ENCODE measurements at regions not wholly inside any gene's neighbourhood (a gene's known extent, or its start where the extent isn't known, plus 50 kb on each side); places are given as distances from the start of the nearest gene placed in this dataset.
"Not testable (repeated sequence)": the region's sequence is repeated elsewhere in the genome, so short reads cannot be mapped to it uniquely, and the experiment has no call there.

GRCh38 chr5:2872676-2873075 lies 121.2 kb upstream of the IRX2 start:
- no peak for DNase-seq

DNA sequence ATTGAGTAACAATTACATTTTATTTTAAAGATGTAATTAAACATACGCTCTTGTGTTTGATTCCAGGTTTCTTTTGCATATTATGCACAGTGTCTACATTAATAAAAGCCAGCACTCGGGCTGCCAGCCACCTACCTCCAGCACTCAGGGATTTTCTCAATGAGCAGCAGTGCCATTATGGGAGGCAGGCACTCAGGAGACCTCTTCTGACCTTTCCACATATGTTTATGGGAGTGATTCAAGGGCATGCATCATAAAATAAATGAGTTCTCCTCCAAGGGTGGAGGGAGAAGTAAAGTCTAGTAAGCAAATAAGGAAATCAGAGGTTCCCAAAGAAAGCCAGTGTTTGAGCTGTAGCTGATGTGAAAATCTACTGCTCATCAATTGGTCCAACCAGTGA lies 119.8 kb upstream of the IRX2 start:
- DNase-seq, result no peak

DNA sequence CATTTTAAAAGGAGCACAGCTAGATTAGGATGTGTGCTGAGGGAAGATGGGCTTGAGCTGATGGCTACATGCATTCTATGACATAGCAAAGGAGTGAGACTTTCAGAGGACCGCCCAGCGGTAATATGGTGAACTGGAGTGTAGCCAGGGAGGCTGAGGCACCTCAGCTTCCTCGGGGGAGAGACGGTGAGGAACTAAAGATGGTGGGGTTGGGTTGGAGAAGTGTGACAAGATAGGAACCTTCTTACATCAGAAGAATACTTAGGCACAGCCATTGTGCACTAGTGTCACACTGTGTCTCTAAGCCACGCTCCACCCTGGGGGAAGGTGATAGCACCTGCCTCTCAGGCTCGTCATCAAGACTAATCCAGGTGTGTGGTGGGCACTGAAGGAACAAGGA lies 118.0 kb upstream of the IRX2 start:
- no peak for DNase-seq

DNA sequence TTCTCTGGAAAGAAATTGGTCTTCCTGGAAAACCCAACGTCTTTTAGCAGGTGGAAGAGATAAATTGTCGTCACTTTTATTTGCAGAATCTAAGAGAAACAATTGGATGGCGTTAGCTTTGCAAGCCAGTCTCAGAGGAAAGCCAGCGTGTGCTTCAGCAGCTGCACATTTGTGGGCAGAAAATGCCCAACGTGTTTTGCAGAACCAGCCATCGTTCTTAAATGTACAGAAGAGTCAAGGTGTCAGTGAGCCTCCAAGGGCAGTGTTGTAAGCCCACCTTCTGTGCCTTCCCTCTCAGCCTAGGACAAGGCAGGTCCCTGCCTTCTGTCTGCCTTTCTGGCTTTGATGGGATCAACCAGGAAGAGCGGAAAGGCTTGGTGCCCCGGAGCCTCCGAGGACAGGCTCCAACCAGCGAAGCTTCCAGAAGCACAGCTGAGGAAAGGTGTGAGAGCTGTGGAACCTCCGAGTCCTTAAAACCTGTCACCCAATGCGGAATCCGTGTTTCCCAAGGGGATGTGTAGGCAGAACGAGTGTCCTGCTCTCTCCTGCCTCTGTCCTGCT lies 116.0 kb upstream of the IRX2 start:
- DNase-seq, result no peak

DNA sequence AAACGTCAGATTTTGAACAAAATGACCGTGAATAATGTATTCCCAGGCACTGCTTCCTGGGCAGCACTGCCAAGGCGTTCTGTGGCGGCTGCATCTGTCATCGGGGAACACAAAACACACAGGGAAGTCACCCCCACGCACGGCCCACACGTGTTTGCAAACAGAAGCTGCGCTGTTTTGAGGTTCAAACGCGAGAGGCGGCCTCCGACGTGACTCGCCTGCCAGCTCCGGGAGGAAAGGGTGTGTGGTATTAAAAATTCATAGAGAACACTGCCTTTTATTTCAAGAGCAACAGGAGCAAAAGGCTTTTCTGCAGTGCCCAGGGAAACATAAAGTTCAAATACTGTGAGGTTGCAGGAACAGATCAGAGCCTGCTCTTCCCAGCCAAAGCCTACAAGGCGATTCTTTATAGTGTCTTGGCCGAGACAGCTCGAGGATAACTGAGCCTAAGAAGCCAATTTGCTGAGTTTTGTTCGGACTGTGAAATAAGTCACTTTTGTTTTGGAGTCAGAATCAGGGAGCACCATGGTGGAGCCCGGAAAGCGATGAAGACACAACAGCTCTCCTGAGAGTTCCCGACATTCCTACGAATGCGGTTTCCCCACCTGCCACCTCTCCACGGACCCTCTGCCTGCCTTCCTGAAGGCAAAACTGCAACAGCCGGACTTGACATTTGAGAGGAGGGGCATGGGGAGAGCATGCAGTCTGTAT lies 115.3 kb upstream of the IRX2 start:
- no peak for DNase-seq

DNA sequence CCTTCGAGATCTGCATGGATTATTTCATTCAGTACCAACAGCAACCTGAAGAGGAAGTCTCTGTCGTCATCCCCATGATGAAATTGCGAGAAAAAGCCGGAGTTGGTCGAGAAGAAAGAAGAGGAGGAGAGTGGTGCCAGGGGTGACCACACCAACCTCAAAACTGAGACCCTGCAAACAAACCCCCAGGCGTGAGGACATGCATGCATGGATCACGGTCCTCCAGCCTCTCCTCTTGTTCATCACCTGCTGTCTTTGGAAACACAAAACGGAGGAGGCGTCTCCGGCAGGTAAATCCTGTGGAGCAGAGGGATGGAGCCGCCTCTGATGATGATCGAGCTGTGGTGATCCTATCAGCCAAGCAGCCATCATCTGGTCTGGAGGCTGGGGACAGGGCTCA lies 114.4 kb upstream of the IRX2 start:
- no peak for DNase-seq

DNA sequence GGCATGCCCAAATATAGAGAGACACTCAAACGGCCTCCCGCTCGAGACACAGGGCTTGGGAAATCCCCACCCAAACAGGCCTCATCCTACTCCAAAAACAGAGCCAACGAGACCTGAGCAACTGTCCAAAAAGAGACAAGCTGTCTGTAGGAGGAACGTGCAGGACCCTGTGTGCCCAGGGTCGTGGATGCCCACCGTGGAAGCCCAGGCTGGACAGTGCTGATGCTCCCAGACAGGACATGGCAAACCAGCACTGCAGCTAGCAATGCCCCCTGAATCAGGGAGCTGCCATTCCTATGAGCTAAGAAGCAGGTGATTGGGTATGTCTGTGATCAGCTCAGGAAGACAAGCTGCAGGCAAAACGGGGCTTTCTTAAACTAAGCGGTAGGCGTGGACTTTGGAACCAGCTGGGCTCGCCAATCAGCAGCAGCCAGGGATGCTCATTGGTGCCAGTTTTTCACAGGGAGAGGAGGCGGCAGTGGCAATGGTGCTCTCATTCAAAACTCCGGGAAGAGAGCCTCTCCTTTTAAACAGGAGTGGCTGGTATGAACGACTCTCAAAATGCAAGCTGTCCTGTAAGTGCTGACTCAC lies 113.1 kb upstream of the IRX2 start:
- no peak for DNase-seq

DNA sequence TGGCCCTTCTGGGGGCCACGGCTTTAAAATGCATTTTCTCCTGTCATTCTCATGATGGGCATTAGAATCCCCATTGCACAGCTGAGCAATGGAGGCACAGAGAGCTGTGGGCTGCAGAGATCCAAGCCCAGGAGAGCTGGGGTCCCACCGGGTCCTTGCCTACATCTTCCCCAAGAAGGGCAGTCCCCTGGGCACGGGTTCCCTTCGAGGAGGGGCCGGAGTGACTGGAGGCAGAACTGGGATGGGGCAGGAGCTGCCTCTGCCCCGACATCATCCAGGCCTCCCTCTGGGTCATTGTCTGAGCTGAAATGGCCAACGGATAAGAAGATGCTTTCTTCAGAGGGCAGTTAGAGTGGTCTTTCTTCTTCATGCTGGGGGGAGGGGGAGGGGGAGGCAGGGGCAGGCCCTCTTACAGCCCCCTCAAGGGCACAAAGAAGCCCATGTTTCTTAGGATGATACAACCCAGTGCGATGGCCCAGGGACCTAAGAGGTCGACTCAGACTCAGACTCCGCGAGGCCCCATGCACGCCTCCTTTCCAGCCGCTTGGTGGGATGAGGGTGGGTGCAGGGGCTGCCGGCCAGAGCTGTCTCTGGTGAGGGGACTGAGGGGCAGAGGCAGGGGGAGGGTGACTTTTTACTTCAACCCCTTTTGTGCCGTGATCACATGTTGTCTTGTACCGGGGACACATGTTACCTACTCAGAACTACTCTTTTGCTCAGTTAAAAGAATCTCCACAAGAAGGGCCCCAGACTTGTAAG lies 112.4 kb upstream of the IRX2 start:
- no peak for DNase-seq

- DNase-seq, result no peak
Measured at GRCh38 chr5:2863133-2863532, 111.7 kb upstream of the IRX2 start.

GRCh38 chr5:2862176-2862575 lies 110.7 kb upstream of the IRX2 start:
- not testable (repeated sequence) for DNase-seq

DNA sequence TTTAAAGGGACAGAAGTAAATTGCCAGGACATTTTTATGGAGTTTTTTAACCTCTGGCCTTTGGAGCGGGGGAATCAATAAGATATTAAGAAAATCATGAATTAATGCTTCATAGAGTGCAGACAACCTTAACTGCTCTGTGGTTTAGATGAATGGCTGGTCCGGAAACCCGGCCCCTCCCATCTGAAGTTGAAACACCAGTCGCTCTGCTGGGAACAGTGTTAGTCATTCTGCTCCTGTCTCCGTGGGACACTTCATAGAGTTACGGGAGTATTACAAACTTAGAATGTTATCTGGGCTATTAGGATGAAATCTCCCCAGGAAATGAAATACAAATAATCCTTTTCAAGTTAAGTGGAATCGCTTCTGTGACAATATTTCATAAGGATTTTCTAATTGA lies 110.1 kb upstream of the IRX2 start:
- no peak for DNase-seq

GRCh38 chr5:2860101-2860500 lies 108.6 kb upstream of the IRX2 start:
- DNase-seq, result no peak

DNA sequence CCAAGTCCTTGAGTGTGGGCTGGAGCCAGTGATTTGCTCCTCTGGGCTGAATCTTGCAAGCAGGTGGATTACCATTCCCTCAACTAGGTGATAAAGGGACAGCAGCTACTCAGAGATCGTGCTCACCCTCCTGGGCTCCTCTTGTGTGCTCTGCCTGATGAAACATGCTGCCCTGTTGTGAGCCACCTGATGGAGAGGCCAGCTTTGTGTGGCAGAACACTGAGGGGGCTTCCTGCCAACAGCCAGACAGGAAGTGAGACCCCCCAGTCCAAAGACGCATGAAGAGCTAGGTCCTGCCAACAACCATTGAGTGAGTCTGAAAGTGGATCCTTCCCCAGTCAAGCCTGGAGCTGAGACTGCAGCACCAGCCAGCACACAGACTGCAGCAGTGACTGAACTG lies 106.4 kb upstream of the IRX2 start:
- DNase-seq, result no peak

GRCh38 chr5:2856206-2856605 lies 104.7 kb upstream of the IRX2 start:
- no peak for DNase-seq

DNA sequence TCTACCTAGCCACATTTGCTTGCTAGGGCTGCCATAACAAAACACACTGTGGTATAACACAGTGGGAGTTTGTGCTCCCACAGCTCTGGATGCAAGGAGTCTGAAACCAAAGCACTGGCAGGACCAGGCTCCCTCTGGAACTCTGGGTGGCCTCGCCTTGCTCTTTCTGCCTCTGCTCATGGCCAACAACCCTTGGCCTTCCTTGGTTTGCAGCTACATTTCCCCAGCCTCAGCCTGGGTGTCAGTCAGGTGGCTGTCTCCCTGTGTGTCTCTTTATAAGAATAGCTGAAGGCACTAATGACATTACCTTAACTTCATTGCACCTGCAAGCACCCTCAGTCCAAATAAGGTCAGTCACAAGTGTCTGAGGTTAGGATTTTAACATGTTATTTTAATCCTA lies 101.0 kb upstream of the IRX2 start:
- DNase-seq, result no peak

GRCh38 chr5:2851895-2852294 lies 100.4 kb upstream of the IRX2 start:
- no peak for DNase-seq

- no peak for DNase-seq
Measured at GRCh38 chr5:2849429-2849828, 98.0 kb upstream of the IRX2 start.

DNA sequence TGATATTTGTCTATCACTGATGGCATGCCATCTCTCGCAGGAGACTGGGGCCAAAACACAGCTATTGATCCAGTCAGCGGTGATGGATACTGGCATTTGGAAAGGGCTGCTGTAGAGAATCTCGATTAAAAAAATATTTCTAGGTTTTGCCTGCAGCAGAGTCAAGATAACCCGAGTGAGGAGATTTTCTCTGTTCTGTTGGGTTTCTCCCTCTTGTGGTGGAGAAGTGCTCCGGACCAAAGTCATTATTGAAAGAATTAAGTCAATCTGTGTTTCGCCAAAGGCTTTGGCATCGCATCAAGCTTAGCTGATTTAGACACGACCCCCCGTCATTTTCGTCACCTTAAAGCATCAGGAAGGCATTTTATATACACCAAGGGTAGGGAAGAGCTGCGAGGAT lies 97.1 kb upstream of the IRX2 start:
- no peak for DNase-seq

GRCh38 chr5:2847608-2848007 lies 96.1 kb upstream of the IRX2 start:
- no peak for DNase-seq

- no peak for DNase-seq
Measured at GRCh38 chr5:2841208-2841607, 89.7 kb upstream of the IRX2 start.

- no peak for DNase-seq
Measured at GRCh38 chr5:2840372-2840915, 89.0 kb upstream of the IRX2 start.

DNA sequence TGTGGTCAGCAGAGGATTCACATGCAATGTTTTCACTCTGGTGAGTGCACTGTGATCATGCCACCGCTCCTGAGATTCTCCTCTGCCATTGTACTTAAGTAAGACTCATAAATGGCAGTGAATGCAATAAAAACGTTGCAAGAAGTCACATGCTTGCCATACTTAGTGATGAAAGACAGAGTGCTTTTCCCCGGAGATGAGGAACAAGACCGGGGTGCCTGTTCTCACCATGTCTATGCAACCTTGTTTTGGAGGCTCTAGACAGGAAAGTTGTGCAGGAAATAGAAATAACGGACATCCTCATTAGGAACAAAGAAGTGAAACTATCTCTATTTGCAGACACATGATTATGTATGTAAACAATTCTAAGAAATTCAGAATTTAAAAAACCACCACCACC lies 84.7 kb upstream of the IRX2 start:
- no peak for DNase-seq

GRCh38 chr5:2833556-2833955 lies 82.1 kb upstream of the IRX2 start:
- DNase-seq, result no peak

DNA sequence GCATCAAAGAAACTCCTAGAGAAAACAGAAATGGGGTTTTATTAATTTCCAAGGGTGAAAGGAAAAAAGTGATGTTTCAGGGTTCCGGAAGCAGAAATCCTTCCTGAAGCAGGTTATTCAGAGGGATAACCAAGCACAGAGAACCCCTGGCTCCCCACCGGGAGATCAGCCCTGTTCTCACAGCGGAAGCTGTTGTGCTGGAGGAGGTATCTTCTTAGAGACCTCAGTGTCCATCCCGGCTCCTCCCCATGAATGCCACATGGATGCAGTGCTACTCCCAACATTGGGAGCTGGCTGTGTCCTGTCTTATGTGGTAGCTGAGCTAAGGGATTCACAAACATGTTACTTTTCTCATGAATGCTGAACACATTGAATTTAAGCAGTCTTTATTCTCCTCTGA lies 80.9 kb upstream of the IRX2 start:
- DNase-seq, result no peak
